Vagina (tissue), 2 donors: ENCODE measurements at regions not wholly inside any gene's neighbourhood (a gene's known extent, or its start where the extent isn't known, plus 50 kb on each side); places are given as distances from the start of the nearest gene placed in this dataset.

ENCODE experiments used
- CTCF ChIP-seq, 3 experiments: fragments of 450-650 bp in 2 of 3; fragments of 200-600 bp in 1 of 3; sonication (generic) in 1 of 3; IDR thresholded peaks; one replicate each; pipeline ENCODE4 v1.5.1; 2017 to 2019; ENCODE audit warnings: antibody characterized with exemption in 3 of 3, mild to moderate bottlenecking in 2 of 3, moderate library complexity in 2 of 3
- POLR2A ChIP-seq, 2 donors: fragments of 450-650 bp; IDR thresholded peaks; one replicate each; pipeline ENCODE4 v1.6.1; 2017; ENCODE audit warnings: antibody characterized with exemption in 2 of 2, mild to moderate bottlenecking in 2 of 2, moderate library complexity in 2 of 2

GRCh38 chrX:39952989-39953388 is 144.8 kb downstream of the BCOR start:
- no peak for TF ChIP-seq CTCF (IDR thresholded peaks at IDR 0.05)
- no peak for TF ChIP-seq POLR2A (IDR thresholded peaks at IDR 0.05)
